ENCODE measurements at regions not wholly inside any gene's neighbourhood (a gene's known extent, or its start where the extent isn't known, plus 50 kb on each side); places are given as distances from the start of the nearest gene placed in this dataset.

GRCh38 chr1:108045460-108045859, 80.5 kb upstream of the VAV3 start:
- Histone ChIP-seq H3K4me2 (ENCODE audit: low read depth, low read length) (no peak overlapping the region), H3K9me3 (ENCODE audit: low read length) (no peaks in the 10 kb centered on the region), H3K27me3 (ENCODE audit: control insufficient read depth in 1 of 2, insufficient read depth in 2 of 2, low read length in 2 of 2) (peaks cover 0 to 26% of the 10 kb centered on the region in 2 experiments; a peak in 2 of 5 replicates), H2AFZ (ENCODE audit: low read length) (no peak overlapping the region), H3K9ac (ENCODE audit: insufficient read depth, low read depth, low read length) (no peak overlapping the region), H3K4me3 (replicated peaks in 1 of 3; ENCODE audit: insufficient read depth in 1 of 3, low read depth in 2 of 3, low read length in 3 of 3) (no peak overlapping the region), H3K36me3 (replicated peaks in 1 of 2; ENCODE audit: control insufficient read depth in 1 of 2, insufficient read depth in 2 of 2, low read length in 2 of 2) (no peaks in the 10 kb centered on the region), H4K20me1 (ENCODE audit: insufficient read depth, low read length) (no peaks in the 10 kb centered on the region), H3K4me1 (ENCODE audit: insufficient read depth, low read length) (peaks cover 10% of the 10 kb centered on the region), H3K79me2 (ENCODE audit: insufficient read depth, low read length) (no peaks in the 10 kb centered on the region), H3K27ac (ENCODE audit: extremely low read length, insufficient read depth, low read length) (no peak overlapping the region)
- no TSS peak for BruUV-seq (replicated peaks)
- TF ChIP-seq SSRP1 (CRISPR knock-in tag; IDR thresholded peaks at IDR 0.05) (no peak), HIVEP1 (CRISPR knock-in tag; IDR thresholded peaks at IDR 0.05) (no peak), HHEX (CRISPR knock-in tag; IDR thresholded peaks at IDR 0.05) (no peak), MAFK (conservative IDR thresholded peaks at IDR 0.05 in 1 of 2, IDR thresholded peaks at IDR 0.05 in 1 of 2; ENCODE audit: low read length in 2 of 2) (no peak), KLF16 (CRISPR knock-in tag; IDR thresholded peaks at IDR 0.05) (no peak), MAFF (IDR thresholded peaks at IDR 0.05; ENCODE audit: low read depth, low read length) (no peak), JARID2 (CRISPR knock-in tag; IDR thresholded peaks at IDR 0.05; ENCODE audit: insufficient replicate concordance) (no peak)
- in situ Hi-C loops (cut with HindIII; ENCODE audit: extremely low pct_ligation_motif_present, low pct_unique_long_range_greater_than_20kb) (no loop called here), intact Hi-C loops (cut with micrococcal nuclease; ENCODE audit: unreplicated experiment) (no loop called here)
- WGBS (ENCODE audit: low lambda C conversion rate) = 1% methylated on average over 5 of the region's 7 CpGs
- ATAC-seq = peak; percentile 29; the same call in 2 of the 3 replicates
- POLR2A ChIA-PET = no interaction called here
- CTCF ChIA-PET (ENCODE audit: low intra/inter-chr PET ratio, low total read pairs) = no interaction called here
- no peak for DNase-seq (ENCODE audit: low spot score)
- FAIRE-seq = no peak

- DNase-seq (ENCODE audit: low spot score) (no peak), FAIRE-seq (no peak), ATAC-seq (no peak)
- TF ChIP-seq ZNF672 (CRISPR knock-in tag; IDR thresholded peaks at IDR 0.05) = no peak
- no peak for TF ChIP-seq ZBTB20 (CRISPR knock-in tag; IDR thresholded peaks at IDR 0.05; ENCODE audit: borderline replicate concordance, low read depth)
- TF ChIP-seq NPAS2 (CRISPR knock-in tag; IDR thresholded peaks at IDR 0.05; ENCODE audit: borderline replicate concordance) = no peak
- no peak for TF ChIP-seq ZSCAN9 (CRISPR knock-in tag; IDR thresholded peaks at IDR 0.05; ENCODE audit: borderline replicate concordance)
- TF ChIP-seq DRAP1 (CRISPR knock-in tag; IDR thresholded peaks at IDR 0.05) = no peak
- no peak for TF ChIP-seq ZNF615 (CRISPR knock-in tag; IDR thresholded peaks at IDR 0.05; ENCODE audit: borderline replicate concordance)
- peaks cover 0 to 26% of the 10 kb centered on the region in 2 experiments; a peak in 2 of 5 replicates for H3K27me3 ChIP-seq (ENCODE audit: control insufficient read depth in 1 of 2, insufficient read depth in 2 of 2, low read length in 2 of 2)
- H3K4me1 ChIP-seq (ENCODE audit: insufficient read depth, low read length) = 0 out of 2 replicates have a peak, but pooled peaks cover 6% of the 10 kb centered on the region
- no peak overlapping the region for H3K4me2 ChIP-seq (ENCODE audit: low read depth, low read length)
- BruUV-seq (replicated peaks) = no TSS peak
- intact Hi-C loops (cut with micrococcal nuclease; ENCODE audit: unreplicated experiment) = no loop called here
- no peak overlapping the region for H3K4me3 ChIP-seq (replicated peaks in 1 of 3; ENCODE audit: insufficient read depth in 1 of 3, low read depth in 2 of 3, low read length in 3 of 3)
- no peak overlapping the region for H3K9ac ChIP-seq (ENCODE audit: insufficient read depth, low read depth, low read length)
- H3K27ac ChIP-seq (ENCODE audit: extremely low read length, insufficient read depth, low read length) = no peak overlapping the region
- no peak overlapping the region for H2AFZ ChIP-seq (ENCODE audit: low read length)
- ChIA-PET POLR2A (no interaction called here), CTCF (ENCODE audit: low intra/inter-chr PET ratio, low total read pairs) (no interaction called here)
- H3K36me3 ChIP-seq (replicated peaks in 1 of 2; ENCODE audit: control insufficient read depth in 1 of 2, insufficient read depth in 2 of 2, low read length in 2 of 2) = no peaks in the 10 kb centered on the region
- H4K20me1 ChIP-seq (ENCODE audit: insufficient read depth, low read length) = no peaks in the 10 kb centered on the region
- WGBS (ENCODE audit: low lambda C conversion rate) = 3% methylated on average over 2 of the region's 2 CpGs
- H3K9me3 ChIP-seq (ENCODE audit: low read length) = no peaks in the 10 kb centered on the region
- no peaks in the 10 kb centered on the region for H3K79me2 ChIP-seq (ENCODE audit: insufficient read depth, low read length)
- in situ Hi-C loops (cut with HindIII; ENCODE audit: extremely low pct_ligation_motif_present, low pct_unique_long_range_greater_than_20kb) = no loop called here
Measured at GRCh38 chr1:108044318-108044717, 79.3 kb upstream of the VAV3 start.

All from HepG2 (cell line).